PC-3 (cell line): ENCODE measurements at regions not wholly inside any gene's neighbourhood (a gene's known extent, or its start where the extent isn't known, plus 50 kb on each side); places are given as distances from the start of the nearest gene placed in this dataset.

Source experiments
- ATAC-seq: fragments of 200-7000 bp; cut with Tn5 transposase; 2 replicates; pipeline ENCODE4 v1.9.1; 2020; ENCODE audit warnings: mild to moderate bottlenecking, moderate library complexity
- BruUV-seq: library from RNA; stranded (reverse); fragments of 400-500 nt; replicated peaks from 2 replicates; lab custom pipeline; 2021; lab: Mats Ljungman, UMichigan
- CTCF ChIA-PET: fragments of 300-600 bp; sonication (Branson Sonifier 250); formaldehyde crosslinking; loops from one replicate; lab custom pipeline; 2022; ENCODE audit warnings: antibody characterized with exemption; lab: Charles Lee
- POLR2A ChIA-PET: fragments of 300-600 bp; sonication (Branson Sonifier 250); formaldehyde crosslinking; loops from one replicate; lab custom pipeline; 2022; ENCODE audit warnings: antibody characterized with exemption; ENCODE audit not compliant: unreplicated experiment; lab: Charles Lee
- DNase-seq: peaks from one replicate; pipeline ENCODE4 v3.0.0-alpha.2; 2015
- H2AFZ ChIP-seq: fragments of 300-600 bp; sonication (generic); 2 replicates; pipeline ENCODE4 v1.6.0; 2016; ENCODE audit warnings: antibody characterized with exemption, low read length
- H3F3A ChIP-seq: fragments of 300-600 bp; sonication (generic); one replicate; pipeline ENCODE4 v1.6.0; 2017; ENCODE audit warnings: antibody characterized with exemption, low read length, control low read depth, mild to moderate bottlenecking; ENCODE audit not compliant: unreplicated experiment
- H3K27ac ChIP-seq: fragments of 300-600 bp; sonication (generic); 2 replicates; pipeline ENCODE4 v1.5.1; 2016; ENCODE audit warnings: mild to moderate bottlenecking, low read length
- H3K27me3 ChIP-seq: fragments of 300-600 bp; sonication (generic); 2 replicates; pipeline ENCODE4 v1.6.1; 2016; ENCODE audit warnings: low read length, mixed read lengths
- H3K36me3 ChIP-seq: fragments of 300-600 bp; sonication (generic); 2 replicates; pipeline ENCODE4 v1.6.1; 2016; ENCODE audit warnings: low read depth, mixed run types, low read length, mixed read lengths
- H3K4me1 ChIP-seq: fragments of 300-600 bp; sonication (generic); 2 replicates; pipeline ENCODE4 v1.5.1; 2016; ENCODE audit warnings: low read length; ENCODE audit not compliant: insufficient read depth
- H3K4me2 ChIP-seq: fragments of 300-600 bp; sonication (generic); 2 replicates; pipeline ENCODE4 v1.6.0; 2016; ENCODE audit warnings: low read length
- H3K4me3 ChIP-seq: fragments of 300-600 bp; sonication (generic); 2 replicates; pipeline ENCODE4 v1.5.1; 2016; ENCODE audit warnings: mild to moderate bottlenecking, low read length, mixed read lengths
- H3K79me2 ChIP-seq: fragments of 300-600 bp; sonication (generic); 2 replicates; pipeline ENCODE4 v1.6.1; 2017; ENCODE audit warnings: low read length, mixed read lengths
- H3K9ac ChIP-seq: fragments of 300-600 bp; sonication (generic); 2 replicates; pipeline ENCODE4 v1.6.0; 2016; ENCODE audit warnings: mild to moderate bottlenecking, low read length
- H3K9me2 ChIP-seq: fragments of 300-600 bp; sonication (generic); replicated peaks from 2 replicates; pipeline ENCODE4 v1.6.1; 2016; ENCODE audit warnings: mixed run types, low read length, mixed read lengths
- H3K9me3 ChIP-seq: fragments of 300-600 bp; sonication (generic); 2 replicates; pipeline ENCODE4 v1.6.1; 2016; ENCODE audit warnings: low read length, mixed read lengths
- H4K20me1 ChIP-seq: fragments of 300-600 bp; sonication (generic); 2 replicates; pipeline ENCODE4 v1.6.1; 2016; ENCODE audit warnings: low read length, mixed read lengths
- CTCF ChIP-seq: fragments of 300-600 bp; sonication (generic); conservative IDR thresholded peaks from 2 replicates; pipeline ENCODE4 v1.5.1; 2017; ENCODE audit warnings: antibody characterized with exemption, low read depth, mild to moderate bottlenecking, low read length
- EZH2 ChIP-seq: fragments of 300-600 bp; sonication (generic); IDR thresholded peaks from one replicate; pipeline ENCODE4 v1.6.1; 2017; ENCODE audit warnings: antibody characterized with exemption, mild to moderate bottlenecking, low read length; ENCODE audit not compliant: unreplicated experiment
- EZH2phosphoT487 ChIP-seq: fragments of 300-600 bp; sonication (generic); IDR thresholded peaks from 2 replicates; pipeline ENCODE4 v1.6.1; 2018; ENCODE audit warnings: mild to moderate bottlenecking, antibody characterized with exemption, low read length, borderline replicate concordance
- intact Hi-C: fragments of 100-400 bp; cut with micrococcal nuclease; formaldehyde crosslinking; loops from 2 replicates; pipeline ENCODE4 v1.9.0; 2023

- no TSS peak for BruUV-seq
- Histone ChIP-seq H3K4me1 (no peaks in the 10 kb centered on the region), H4K20me1 (no peaks in the 10 kb centered on the region), H3K9me3 (no peaks in the 10 kb centered on the region), H2AFZ (no peak overlapping the region), H3K27ac (no peak overlapping the region), H3F3A (no peaks in the 10 kb centered on the region), H3K36me3 (no peaks in the 10 kb centered on the region), H3K79me2 (no peaks in the 10 kb centered on the region), H3K4me3 (no peak overlapping the region), H3K9ac (no peak overlapping the region), H3K9me2 (no peaks in the 10 kb centered on the region), H3K4me2 (no peak overlapping the region), H3K27me3 (no peaks in the 10 kb centered on the region)
- DNase-seq, result no peak
- POLR2A ChIA-PET, result no interaction called here
- intact Hi-C loops, result no loop called here
- TF ChIP-seq EZH2phosphoT487 (no peak), EZH2 (no peak), CTCF (no peak)
- ATAC-seq, result no peak
- CTCF ChIA-PET, result interaction anchor here (0.6 kb wide), 1 partner anchor 30 kb away, joined by 3 read pairs; no protein-coding TSS in a partner anchor
These were observed 339.7 kb upstream of the FLRT2 start for GRCh38 chr14:85190251-85190650.

- Histone ChIP-seq H3K27me3 (no peaks in the 10 kb centered on the region), H3K4me1 (no peaks in the 10 kb centered on the region), H3K79me2 (no peaks in the 10 kb centered on the region), H3K9me2 (no peaks in the 10 kb centered on the region), H3K4me2 (no peak overlapping the region), H4K20me1 (no peaks in the 10 kb centered on the region), H2AFZ (no peak overlapping the region), H3K9ac (no peak overlapping the region), H3K27ac (no peak overlapping the region), H3K9me3 (no peaks in the 10 kb centered on the region), H3F3A (no peaks in the 10 kb centered on the region), H3K36me3 (no peaks in the 10 kb centered on the region), H3K4me3 (no peak overlapping the region)
- ChIA-PET CTCF (no interaction called here), POLR2A (no interaction called here)
- no TSS peak for BruUV-seq
- DNase-seq, result no peak
- intact Hi-C loops, result no loop called here
- no peak for ATAC-seq
- TF ChIP-seq EZH2, result no peak
- no peak for TF ChIP-seq EZH2phosphoT487
These were observed 338.0 kb upstream of the FLRT2 start for GRCh38 chr14:85191986-85192385.

DNA sequence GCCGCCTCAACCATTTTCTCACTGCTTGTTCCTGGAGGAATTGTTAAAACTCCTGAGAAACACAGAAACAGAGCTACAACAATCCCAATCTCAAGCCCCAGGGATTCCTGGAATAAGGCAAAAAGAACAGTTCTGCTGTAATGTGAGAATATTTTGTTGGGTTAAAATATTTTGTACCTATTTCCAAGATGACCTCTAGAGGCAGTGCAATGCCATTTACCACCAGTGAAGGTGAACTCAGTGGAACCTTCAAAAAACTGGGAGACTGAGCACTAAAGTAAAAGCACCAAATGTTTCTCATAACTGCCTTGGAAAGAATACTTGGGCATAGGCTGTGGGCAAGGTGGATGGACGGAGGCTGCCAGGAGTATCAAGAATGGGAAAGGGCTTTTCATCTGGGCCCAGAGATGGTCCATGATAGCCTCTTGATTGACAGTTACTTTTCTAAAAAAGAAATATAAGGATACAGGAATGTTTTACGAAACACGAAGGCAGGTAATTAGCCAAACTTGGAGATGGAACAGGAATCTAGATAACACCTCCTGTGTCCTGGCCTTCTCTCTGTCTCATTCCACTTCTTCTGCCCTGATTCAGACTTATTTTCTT, 334.0 kb upstream of the FLRT2 start:
- DNase-seq (peak; percentile 19), ATAC-seq (no peak)
- H3F3A ChIP-seq, result no peaks in the 10 kb centered on the region
- H3K4me2 ChIP-seq, result no peak overlapping the region
- TF ChIP-seq EZH2phosphoT487, result no peak
- peak; percentile 60 for TF ChIP-seq CTCF
- no peak overlapping the region for H2AFZ ChIP-seq
- peaks cover 9% of the 10 kb centered on the region; the same call in 1 of the 2 replicates for H3K9me3 ChIP-seq
- H3K79me2 ChIP-seq, result no peaks in the 10 kb centered on the region
- ChIA-PET POLR2A (no interaction called here), CTCF (no interaction called here)
- H4K20me1 ChIP-seq, result no peaks in the 10 kb centered on the region
- H3K9ac ChIP-seq, result no peak overlapping the region
- no peak overlapping the region for H3K27ac ChIP-seq
- no peaks in the 10 kb centered on the region for H3K36me3 ChIP-seq
- no peaks in the 10 kb centered on the region for H3K9me2 ChIP-seq
- intact Hi-C loops, result no loop called here
- H3K4me1 ChIP-seq, result no peaks in the 10 kb centered on the region
- no peaks in the 10 kb centered on the region for H3K27me3 ChIP-seq
- BruUV-seq, result no TSS peak
- no peak overlapping the region for H3K4me3 ChIP-seq
